ENCODE measurements at regions not wholly inside any gene's neighbourhood (a gene's known extent, or its start where the extent isn't known, plus 50 kb on each side); places are given as distances from the start of the nearest gene placed in this dataset.

DNA sequence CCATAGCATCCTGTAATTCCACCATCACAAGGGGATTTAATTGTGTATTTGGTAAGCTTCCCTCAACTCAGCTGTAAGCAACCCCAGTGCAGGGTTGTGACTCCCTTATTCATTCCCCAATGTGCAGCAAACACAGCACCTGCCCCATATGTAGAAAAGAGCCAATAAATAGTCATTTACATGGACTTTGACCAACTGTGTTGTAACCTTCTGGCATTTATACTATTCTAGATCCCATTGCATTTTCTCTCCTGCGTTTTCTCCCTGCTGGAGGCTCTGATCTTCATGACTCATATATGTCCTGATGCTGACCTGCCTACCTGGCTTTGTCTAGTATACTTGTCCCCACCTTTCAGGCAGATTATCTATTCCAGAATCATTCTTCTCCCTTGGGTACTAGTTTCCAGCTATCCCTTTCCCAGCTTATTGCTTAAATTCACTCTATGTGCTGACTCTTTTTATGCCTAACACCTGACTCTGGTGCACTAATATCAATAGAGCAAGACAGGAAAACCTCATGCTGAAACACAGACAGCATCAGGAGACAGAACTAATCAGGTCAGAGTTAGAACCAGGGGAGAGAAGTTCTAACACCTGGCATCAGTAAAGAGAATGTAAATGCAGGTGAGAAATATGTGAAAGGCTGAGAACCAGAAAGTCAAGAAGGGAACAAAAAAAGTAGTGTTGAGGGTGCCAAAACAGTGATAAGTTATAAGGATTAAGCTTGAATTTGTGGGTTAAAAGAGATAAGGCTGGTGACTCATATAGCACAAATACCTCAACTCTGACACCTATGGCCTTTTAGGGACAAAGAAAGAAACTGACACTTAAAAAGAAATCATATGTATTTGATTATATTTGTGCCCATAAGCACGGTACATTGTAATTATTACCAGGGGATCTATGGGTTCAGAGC lies 402.7 kb downstream of the IPMK start:
- DNase-seq = no peak

DNA sequence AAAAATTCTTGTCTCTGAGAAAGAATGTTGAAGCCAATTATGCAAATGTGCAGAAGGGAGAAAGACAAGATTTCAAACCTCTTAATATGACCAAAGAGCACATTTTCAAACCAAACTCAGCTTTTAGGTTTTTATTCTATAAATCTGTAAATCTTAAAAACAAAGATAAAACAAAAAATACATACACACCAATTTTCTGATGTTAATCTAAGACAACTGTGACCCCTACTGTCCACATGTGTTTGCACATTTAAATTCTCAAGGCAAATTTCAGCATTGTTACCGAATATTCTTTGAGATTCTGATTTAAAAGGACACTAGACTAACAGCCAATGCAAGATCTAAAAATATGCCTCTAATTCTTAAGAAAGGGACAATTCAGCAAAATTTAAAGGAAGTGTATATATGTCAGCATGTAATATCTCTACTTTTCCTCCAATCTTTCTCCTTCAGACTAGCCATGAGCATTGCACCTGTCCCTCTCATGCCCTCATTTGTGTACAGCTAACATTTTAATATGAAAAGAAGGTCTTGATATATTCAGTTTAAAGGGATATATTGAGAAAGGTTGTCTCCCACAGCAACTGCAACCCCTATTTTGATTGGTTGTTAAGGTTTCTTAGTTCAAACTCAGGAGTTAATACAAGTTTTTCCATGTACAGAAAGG lies 417.9 kb downstream of the IPMK start:
- DNase-seq = no peak

DNA sequence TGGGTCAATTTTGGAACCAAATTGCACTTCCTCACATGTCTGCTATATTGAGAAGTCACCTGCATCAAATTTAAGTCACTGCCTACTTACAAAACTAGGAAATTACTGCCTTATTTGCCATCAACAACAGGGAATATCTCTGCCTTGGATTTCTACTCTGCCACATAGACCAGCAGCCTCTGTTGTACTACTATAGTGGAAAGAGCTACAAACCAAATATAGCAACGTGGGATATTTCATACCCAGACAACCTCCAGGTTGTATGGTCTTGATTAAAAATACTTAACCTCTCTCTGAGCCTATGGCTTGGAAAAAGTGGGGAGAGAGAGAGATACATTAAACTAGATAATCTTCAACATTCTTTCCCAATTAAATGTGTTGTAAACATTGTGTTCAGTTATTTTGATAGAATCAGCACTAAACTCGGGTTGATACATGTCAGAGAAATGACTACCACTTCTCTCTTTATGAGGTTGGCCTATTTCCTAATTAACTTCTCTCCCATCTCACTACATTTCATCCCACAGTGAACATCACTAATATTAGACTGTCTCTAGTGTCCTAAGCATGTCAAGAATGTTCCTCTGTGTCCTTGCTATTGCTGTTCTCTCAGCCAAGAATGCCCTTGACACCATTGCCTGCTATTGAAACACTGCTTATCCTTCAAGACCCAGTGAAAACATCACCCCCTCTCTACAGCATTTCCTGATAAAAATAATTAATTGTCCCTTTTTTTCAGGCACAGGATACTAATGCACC lies 421.2 kb downstream of the IPMK start:
- no peak for DNase-seq

DNA sequence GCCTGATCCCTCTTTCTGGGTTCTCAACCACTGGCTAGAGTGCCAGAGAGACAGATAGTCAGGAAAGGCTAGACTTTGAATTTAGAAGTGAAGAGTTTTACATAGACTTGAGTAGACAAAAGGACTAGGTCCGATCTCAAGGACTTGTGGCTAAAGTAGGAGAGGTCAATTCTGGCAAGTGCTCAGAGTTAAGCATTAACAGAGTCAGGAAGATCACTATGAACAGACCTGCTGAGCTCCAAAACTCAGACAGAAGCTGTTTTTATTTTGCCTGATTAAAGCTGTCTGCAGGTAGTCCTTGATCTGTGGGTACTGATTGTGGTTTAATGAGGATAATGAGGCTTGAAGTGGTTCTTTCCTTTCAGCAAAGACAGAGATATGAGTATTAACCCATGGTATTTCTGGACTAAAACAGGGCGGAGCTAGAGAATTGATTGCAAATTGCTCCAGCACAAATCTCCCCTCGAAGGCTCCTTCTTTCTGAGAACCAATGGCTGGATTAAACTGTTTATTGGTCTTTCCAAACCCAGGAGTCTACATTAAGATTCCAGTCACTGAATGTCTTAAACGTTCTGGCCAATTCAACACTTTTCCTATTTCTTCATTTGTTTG lies 423.2 kb downstream of the IPMK start:
- no peak for DNase-seq

DNA sequence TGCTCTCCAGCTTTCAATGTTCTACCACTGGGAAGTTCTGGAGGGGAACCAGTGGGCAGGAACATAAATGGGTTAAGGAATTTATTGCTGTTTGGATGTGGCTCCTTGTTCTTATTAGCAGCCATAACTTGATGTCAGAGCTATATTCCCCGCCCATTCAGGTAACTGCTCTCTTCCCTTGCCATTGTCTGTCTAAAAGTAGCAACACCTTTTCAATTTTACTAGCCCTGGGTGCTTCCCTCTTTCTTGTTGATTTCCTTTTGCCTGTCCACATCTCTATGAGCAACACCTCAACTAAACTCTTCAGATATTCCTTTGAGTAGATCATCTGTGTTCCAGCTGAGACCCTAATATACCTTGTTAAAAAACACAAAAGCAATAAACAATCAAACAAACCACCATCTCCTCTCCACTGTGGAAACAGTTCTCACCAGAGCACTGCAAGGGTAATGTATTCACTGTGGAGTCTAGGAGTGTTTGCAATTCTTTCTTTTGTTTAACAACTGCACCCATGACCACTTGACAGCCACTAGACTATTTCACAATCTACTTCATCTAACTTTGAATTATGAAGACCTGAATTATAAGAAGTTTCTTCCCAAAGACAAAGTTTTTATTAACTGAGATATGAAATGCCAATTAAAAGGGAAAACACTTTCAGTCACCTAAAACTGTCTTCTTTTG lies 436.7 kb downstream of the IPMK start:
- DNase-seq = no peak

DNA sequence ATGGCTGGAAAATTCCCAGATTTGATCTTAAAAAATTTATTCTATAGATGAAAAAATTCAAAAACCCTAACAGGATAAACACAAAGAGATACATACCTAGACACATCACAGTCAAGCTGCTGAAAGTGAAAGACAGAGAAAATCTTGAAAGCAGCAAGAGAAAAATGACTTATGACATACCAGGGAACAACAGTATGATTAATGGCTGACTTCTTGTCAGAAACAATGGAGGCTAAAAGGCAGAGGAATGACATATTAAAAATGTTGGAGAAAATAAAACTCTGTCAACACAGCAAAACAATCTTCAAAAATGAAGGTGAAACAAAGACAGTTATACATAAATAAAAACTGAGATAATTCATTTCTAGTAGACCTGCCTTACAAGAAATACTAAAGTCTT lies 442.7 kb downstream of the IPMK start:
- DNase-seq = no peak

DNA sequence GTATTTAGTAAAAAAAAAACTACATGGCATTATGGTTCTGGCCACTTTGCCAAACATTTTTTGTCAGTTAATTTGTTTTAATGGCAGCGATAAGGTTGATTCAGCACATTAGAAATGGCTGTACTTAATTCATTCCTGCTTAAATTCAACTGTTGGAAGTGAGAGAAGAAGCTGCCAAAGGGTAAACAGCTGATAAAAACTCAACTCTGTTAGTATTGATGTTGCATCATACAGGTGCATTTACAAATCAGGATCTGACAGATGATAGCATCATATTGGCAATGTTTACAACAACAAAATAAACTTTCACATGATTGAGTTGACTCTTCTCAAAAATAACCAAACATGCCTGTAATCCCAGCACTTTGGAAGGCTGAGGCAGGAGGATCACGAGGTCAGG lies 444.3 kb downstream of the IPMK start:
- no peak for DNase-seq

DNA sequence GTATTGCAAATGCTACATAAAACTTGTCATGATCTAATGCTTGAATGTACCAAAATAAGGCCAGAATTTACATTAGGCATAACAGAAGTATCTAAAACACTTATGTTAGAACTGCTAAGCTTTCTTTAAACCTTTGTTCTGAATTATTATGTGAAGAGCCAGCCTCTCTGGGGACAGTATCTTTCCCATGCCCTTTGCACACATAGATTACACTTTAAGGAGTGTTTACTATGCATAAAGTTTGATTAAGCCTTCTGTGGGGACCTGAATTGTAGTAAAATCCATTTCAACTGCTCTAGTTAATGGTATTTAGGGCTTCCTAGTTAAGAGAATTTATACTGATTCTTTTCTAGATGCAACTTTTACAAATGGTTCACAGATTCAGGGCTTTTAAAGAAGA lies 444.7 kb downstream of the IPMK start:
- DNase-seq = no peak

DNA sequence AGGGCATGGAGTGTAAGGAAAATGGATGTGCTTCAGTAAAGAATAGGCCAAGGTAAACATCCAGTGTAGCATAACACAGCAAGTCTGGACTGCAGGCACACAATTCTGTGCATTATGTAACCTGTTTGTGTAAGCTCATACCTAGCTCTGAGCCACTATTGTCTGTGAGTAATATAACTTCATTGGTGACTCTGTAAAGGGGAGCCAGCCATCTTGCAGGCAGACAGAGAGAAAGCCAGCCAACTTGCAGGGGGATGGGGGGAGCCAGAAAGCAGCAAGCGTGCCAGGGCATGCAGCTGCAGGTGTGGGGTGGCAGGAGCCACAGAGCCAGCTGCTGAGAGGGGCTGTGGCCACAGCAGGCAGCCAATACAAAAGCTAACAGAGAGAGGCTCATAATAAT lies 449.2 kb downstream of the IPMK start:
- no peak for DNase-seq

DNA sequence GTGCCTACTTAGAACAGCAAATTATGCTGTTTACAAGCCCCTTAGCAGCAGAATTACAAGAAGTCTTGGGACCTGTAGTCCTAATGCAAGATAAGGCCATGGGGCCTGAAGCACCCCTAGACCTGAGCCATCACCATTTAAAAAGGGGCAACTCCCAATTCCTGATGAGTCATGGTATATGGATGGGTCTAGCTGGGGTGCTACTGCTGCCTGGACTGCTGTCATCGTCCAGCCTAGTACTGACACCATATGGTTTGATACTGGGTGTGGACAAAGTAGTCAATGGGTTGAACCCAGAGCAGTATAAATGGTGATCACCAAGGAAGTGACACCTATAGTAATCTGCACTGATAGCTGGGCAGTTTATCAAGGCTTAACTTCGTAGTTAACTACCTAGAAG lies 450.0 kb downstream of the IPMK start:
- DNase-seq = no peak

DNA sequence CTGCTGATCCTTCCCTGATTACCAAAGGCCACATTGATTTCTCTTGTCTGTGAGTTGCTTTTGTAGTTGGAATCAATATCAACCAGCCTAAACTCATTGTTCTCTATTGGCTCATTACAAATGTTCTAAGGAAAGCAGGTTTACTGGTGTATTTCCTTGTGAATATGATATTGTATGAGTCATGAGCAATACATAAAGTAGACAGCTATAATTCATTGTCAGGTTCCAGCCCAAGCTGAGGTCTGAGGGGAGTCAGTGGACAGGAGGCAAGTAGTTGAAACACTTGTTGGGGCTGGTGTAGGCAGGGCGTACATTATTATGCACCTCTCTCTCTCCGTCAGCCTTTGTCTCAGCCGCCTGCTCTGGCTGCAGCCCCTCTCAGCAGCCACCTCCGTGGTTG lies 451.7 kb downstream of the IPMK start:
- no peak for DNase-seq

DNA sequence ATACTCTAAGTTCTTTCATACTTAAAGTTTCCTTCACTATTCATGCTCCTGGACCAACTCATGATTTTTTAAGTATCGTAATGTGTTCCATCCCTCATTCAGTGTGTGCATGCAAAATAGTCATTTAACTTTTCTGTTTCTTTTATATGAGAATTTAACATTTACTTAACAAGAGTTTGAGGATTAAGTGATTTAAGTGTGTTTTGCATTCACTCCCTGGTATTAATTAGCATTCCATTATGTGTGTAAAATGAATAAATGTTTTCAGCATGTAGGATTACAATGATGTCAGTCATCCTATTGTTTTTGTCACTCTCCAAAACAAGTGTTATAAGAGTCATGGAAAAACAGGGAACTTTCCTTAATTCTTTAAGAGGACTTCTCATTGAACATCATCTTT lies 457.7 kb downstream of the IPMK start:
- no peak for DNase-seq

DNA sequence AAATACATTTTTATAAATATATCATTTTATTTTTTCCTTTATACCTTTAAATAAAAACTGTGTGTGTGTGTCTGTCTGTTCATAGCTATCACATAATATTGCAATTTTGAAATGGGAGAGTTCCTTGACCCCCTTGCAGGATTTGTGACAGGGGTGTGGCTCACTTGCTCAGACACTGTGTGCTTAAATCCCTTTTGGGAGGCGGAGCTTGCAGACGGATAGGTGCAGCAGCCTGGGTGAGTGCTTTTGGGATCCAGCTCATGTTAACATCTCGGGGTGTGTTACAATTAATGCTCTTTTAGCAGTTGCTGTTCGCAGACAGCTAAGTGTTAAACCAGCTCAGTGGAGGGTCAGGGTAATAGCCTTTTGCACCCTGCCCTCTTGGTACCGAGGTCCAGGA lies 459.8 kb downstream of the IPMK start:
- no peak for DNase-seq

DNA sequence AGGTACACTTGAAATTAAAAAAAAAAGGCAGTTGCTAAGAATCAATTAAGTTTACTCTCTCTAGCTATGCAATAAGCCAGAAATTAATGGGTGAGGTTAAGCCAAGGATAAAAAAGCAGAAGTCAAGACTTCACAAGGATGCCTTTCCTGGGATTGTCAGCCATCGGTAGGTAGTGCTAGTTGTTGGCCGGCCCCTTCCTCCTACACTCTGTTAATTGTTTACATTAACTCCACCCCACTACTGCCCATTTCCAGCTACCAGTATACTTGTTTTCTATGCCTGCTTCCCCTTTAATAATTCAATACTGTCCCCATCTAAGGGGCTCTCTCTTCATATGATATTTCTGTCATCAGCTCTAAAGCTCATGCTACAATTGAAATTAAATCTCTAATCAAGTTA lies 461.0 kb downstream of the IPMK start:
- no peak for DNase-seq

DNA sequence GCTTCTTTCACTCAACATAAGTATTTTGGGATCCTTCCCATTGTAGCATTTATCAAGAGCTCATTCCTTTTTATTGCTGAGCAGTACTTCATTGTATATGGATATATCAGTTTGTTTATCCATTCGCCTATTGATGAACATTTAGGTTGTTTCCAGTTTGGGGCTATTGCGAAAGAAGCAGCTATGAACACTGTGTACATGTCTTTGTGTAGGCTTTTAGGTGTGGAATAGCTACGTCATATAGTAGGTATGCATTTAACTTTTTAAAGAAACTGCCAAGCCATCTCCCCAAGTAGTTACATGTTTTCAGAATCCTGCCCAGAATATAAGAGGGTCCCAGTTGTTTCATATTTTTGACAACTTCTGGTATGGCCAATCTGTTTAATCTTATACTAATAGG lies 468.1 kb downstream of the IPMK start:
- DNase-seq = no peak

DNA sequence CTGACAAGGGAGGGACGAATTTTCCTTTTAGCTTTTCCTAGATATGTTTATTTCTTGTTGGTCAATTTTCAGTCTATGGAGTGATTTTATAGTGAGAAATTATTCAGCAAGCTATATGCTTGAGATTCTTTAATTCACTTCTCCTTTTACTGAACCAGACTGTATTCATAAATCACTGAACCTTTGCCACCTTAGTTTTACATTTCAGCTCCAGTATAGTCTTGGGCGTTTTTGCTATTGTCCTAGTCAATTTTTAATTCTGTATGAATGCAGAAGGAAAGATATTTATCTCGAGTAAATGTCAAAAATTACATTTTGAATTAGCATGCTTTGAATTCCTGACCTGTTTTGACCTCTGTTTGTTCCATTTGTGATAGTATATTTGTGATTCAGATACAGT lies 468.9 kb downstream of the IPMK start:
- no peak for DNase-seq

DNA sequence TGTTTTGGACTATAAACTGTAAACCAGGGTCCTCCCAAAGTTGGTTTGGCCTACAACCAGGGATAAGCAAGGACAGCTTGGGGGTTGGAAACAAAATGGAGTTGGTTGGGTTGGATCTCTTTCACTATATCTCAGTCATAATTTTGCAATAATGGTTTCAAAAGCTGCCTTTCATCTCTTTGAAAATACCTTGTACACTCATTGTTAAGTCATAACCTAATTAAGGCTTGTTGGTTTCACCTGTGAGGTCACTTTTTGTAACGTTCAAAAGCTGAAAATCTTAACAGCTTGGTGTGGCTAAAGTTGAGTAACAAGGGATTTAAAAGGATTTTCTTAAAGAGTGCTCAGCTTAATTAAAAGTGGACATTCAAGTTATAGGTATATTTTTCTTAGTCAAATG lies 476.1 kb downstream of the IPMK start:
- no peak for DNase-seq

DNA sequence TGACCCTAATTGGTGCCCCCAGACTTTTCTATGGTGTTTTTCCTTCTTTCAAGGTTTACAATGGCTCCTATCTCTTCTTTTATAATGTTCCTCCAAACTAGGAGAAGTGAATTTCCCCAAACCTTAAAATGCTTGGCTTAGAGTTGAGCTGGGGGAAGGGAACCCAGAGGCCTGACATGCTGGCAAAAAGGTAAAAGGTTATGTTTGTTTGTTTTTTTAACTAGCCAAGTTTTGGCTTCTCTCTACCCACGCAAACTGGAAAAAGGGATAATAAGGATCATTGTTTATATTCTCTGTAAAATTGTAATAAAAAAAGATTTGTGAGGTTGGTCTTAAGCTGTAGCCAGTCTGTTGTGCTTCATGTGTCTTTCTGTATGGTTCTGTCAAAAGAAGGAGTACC lies 477.0 kb downstream of the IPMK start:
- no peak for DNase-seq

DNA sequence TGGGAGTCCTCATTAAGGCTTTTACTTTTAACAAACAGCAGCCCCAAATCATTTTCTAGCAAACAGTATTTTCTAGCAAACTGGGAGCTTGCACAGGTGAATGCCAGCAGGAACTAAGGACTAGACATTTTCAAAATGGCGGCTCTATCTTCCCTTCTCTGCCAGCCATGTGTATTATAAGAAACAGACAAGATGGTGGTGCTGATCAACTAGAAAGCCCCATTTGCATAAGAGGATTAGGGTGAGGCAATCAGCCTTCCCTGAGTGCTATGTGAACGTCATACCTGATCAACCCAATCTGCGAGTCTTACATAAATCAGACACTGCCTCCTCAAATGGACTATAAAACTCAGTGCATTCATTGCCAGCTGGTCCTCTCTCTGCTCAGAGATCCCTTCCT lies 479.6 kb downstream of the IPMK start:
- DNase-seq = no peak

DNA sequence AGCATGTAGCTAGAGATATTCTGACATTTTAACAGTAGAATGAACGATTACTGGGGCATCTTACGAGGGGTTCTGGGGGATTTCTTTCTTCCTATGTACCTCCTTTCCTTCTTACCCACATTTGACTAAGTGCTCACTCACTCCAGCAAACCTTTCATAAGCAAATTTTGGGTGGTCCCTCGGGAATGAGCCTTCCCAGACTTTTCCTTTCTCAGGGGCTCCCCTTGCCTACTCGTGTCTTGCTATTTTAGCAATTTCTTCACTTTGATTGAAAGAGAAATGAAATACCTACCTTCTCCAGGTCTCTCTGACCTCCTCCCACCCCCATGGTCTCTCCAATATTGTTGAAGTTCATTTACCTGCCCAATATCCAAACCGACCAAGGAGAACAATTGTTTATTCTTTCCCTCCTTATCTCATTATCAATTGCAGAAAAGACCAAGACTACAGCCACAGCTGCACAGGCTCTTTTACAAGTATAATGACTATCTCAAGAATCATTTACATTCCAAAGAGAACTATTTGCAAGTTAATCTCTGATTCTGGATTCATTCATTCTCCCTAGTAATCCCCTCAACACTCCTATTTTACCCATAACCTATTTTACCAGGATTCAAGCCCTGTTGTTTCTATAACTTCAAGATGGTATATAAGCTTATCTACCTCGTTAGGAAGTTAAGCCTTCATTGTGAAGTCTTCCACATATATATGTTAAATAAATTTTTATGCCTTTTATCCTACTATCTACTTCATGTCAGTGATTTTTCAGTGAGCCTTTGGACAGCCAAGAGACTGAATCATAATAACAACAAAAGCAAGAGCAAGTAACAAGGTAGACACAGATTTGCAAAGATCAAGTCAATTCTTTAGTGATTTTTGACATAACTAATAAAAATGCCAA lies 480.6 kb downstream of the IPMK start:
- DNase-seq = no peak

DNA sequence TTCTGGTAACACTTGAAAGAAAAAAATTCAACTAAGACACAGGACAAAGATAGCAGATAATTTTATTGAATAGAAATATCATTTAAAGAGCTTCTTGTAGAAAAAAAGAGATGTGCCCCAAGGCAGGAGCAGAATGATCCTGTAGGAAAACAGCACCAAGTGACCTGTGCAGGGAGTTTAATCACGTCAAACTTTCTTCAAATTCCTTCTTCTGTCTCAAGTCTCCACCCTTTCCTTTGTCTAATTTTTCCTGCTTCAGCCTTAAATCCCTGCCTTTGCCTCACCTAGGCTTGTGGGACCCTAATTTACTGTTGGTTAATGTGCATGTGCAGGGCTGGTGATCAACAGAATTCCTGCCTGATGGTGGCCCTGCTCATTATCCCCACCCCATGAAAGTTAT lies 481.4 kb downstream of the IPMK start:
- no peak for DNase-seq

DNA sequence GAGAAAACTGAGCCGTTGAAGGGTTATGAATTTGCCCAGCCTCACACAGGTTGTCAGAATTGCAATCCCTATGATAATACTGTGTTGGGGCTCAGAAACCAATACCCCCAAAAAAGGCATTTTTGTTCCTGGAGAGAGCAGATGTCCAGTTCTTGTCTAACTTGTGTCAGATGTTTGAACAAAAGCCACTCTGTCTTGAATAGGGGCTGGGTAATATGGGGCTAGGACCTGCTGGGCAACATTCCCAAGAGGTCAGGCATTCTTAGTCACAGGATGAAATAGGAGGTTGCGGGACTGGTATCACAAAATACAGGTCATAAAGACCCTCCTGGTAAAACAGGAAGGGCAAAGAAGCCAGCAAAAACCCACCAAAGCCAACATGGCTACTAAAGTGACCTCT lies 482.1 kb downstream of the IPMK start:
- DNase-seq = no peak
